Nucleus accumbens (tissue), 56 donors: ENCODE measurements at regions not wholly inside any gene's neighbourhood (a gene's known extent, or its start where the extent isn't known, plus 50 kb on each side); places are given as distances from the start of the nearest gene placed in this dataset.
"Not testable (repeated sequence)": the region's sequence is repeated elsewhere in the genome, so short reads cannot be mapped to it uniquely, and the experiment has no call there.

ENCODE experiments used
- DNase-seq, 56 donors: peaks; one replicate each; lab custom pipeline; 2025; lab: John Stamatoyannopoulos, UW

GRCh38 chr20:17891131-17891530, 77.5 kb downstream of the SNX5 start:
- DNase-seq: not testable (repeated sequence)

- DNase-seq: no peak
Measured at GRCh38 chr20:17890330-17890729, 78.3 kb downstream of the SNX5 start.

GRCh38 chr20:17889226-17889625, 79.4 kb downstream of the SNX5 start:
- no peak for DNase-seq

- DNase-seq: no peak
Measured at GRCh38 chr20:17888044-17888443, 80.5 kb downstream of the SNX5 start.

GRCh38 chr20:17887331-17888030, 81.1 kb downstream of the SNX5 start:
- DNase-seq: no peak

- peak in 2 of 56 donors; percentile 10 to 30 for DNase-seq
Measured at GRCh38 chr20:17885544-17885943, 83.0 kb downstream of the SNX5 start.

- no peak for DNase-seq
Measured at GRCh38 chr20:17885076-17885475, 83.5 kb downstream of the SNX5 start.

GRCh38 chr20:17884307-17885003, 84.1 kb downstream of the SNX5 start:
- DNase-seq: no peak

GRCh38 chr20:17883592-17884306, 84.8 kb downstream of the SNX5 start:
- DNase-seq: no peak

GRCh38 chr20:17882834-17883591, 85.6 kb downstream of the SNX5 start:
- no peak for DNase-seq

GRCh38 chr20:17882065-17882833, 86.3 kb downstream of the SNX5 start:
- DNase-seq: peak in 22 of 56 donors; percentile 9 to 58 (median 28)

- no peak for DNase-seq
Measured at GRCh38 chr20:17881741-17882064, 86.9 kb downstream of the SNX5 start.

GRCh38 chr20:17878912-17879602, 89.5 kb downstream of the SNX5 start:
- DNase-seq: no peak

- DNase-seq: no peak
Measured at GRCh38 chr20:17878069-17878911, 90.3 kb downstream of the SNX5 start.

- no peak for DNase-seq
Measured at GRCh38 chr20:17875981-17876385, 92.6 kb downstream of the SNX5 start.

- peak in 44 of 56 donors; percentile 10 to 76 (median 45) for DNase-seq
Measured at GRCh38 chr20:17875106-17875980, 93.3 kb downstream of the SNX5 start.

GRCh38 chr20:17874271-17875105, 94.1 kb downstream of the SNX5 start:
- no peak for DNase-seq
